Cardiac muscle cell (in vitro differentiated cells and primary cell): ENCODE measurements at regions not wholly inside any gene's neighbourhood (a gene's known extent, or its start where the extent isn't known, plus 50 kb on each side); places are given as distances from the start of the nearest gene placed in this dataset.

Experiments
- DNase-seq, 2 donors: peaks; one replicate each; pipeline versions ENCODE4 v3.0.0 to v3.0.0-alpha.2; 2010 to 2017; ENCODE audit warnings: low read depth in 1 of 2, low spot score in 1 of 2
- H3K27ac ChIP-seq: fragments of 200-600 bp; sonication (generic); 2 replicates; pipeline ENCODE4 v1.5.1; 2016
- H3K27me3 ChIP-seq: fragments of 200-600 bp; sonication (generic); 2 replicates; pipeline ENCODE4 v1.6.0; 2016; ENCODE audit warnings: control low read depth
- H3K36me3 ChIP-seq: fragments of 200-600 bp; sonication (generic); 2 replicates; pipeline ENCODE4 v1.5.1; 2016; ENCODE audit warnings: control low read depth
- H3K4me1 ChIP-seq: fragments of 200-600 bp; sonication (generic); 2 replicates; pipeline ENCODE4 v1.8.1; 2017; ENCODE audit warnings: low read depth, mild to moderate bottlenecking, mixed run types
- H3K4me3 ChIP-seq: fragments of 200-600 bp; sonication (generic); 2 replicates; pipeline ENCODE4 v1.5.1; 2016; ENCODE audit warnings: mild to moderate bottlenecking
- H3K9me3 ChIP-seq: fragments of 200-600 bp; sonication (generic); 2 replicates; pipeline ENCODE4 v1.5.1; 2017; ENCODE audit warnings: low read depth, mild to moderate bottlenecking, control low read depth
- TF ChIP-seq, protein P1 (sequence below): IDR thresholded peaks from 2 replicates; pipeline ENCODE4 v1.5.1; 2012; ENCODE audit warnings: low read depth, mild to moderate bottlenecking, low read length

DNA sequence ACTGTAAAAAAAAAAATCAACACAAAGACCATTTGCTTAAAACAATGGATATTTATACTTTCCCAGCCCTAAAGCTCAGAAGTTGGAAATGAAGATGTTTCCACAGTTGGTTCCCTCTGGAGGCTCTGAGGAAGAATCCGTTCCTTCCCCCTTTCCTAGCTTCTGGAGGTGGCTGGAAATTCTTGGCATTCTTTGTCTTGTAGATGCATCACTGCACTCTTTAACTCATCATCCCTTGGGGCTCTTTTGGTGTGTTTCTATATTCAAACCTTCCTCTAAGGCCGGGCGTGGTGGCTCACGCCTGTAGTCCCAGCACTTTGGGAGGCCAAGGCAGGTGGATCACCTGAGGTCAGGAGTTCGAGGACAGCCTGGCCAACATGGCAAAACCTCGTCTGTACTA lies 78.7 kb downstream of the VCX3A start:
- H3K4me3 ChIP-seq = no peak overlapping the region
- TF ChIP-seq, protein P1, sequence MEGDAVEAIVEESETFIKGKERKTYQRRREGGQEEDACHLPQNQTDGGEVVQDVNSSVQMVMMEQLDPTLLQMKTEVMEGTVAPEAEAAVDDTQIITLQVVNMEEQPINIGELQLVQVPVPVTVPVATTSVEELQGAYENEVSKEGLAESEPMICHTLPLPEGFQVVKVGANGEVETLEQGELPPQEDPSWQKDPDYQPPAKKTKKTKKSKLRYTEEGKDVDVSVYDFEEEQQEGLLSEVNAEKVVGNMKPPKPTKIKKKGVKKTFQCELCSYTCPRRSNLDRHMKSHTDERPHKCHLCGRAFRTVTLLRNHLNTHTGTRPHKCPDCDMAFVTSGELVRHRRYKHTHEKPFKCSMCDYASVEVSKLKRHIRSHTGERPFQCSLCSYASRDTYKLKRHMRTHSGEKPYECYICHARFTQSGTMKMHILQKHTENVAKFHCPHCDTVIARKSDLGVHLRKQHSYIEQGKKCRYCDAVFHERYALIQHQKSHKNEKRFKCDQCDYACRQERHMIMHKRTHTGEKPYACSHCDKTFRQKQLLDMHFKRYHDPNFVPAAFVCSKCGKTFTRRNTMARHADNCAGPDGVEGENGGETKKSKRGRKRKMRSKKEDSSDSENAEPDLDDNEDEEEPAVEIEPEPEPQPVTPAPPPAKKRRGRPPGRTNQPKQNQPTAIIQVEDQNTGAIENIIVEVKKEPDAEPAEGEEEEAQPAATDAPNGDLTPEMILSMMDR = no peak
- H3K9me3 ChIP-seq = no peaks in the 10 kb centered on the region
- H3K4me1 ChIP-seq = no peaks in the 10 kb centered on the region
- no peaks in the 10 kb centered on the region for H3K27me3 ChIP-seq
- DNase-seq = no peak
- no peak overlapping the region for H3K27ac ChIP-seq
- H3K36me3 ChIP-seq = no peaks in the 10 kb centered on the region

DNA sequence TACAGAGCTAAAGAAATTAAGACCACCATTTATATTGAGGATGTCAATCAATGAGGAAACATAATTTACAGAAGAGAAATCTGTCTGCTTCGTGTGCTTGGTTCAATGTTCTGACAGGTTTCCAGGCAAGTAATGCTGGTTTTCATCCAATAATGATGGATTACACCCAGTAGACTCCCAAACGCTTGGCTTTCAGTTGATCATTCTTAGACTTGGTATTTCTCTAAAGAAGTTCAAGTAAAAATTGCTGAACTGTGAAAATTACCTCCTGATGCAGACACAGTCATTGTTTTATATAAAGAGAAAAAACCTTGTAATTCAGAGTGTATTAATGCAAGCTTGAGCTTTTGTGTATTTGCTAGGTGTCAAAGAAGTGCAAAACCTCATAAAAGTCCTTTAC lies 85.0 kb downstream of the VCX3A start:
- H3K36me3 ChIP-seq = no peaks in the 10 kb centered on the region

DNA sequence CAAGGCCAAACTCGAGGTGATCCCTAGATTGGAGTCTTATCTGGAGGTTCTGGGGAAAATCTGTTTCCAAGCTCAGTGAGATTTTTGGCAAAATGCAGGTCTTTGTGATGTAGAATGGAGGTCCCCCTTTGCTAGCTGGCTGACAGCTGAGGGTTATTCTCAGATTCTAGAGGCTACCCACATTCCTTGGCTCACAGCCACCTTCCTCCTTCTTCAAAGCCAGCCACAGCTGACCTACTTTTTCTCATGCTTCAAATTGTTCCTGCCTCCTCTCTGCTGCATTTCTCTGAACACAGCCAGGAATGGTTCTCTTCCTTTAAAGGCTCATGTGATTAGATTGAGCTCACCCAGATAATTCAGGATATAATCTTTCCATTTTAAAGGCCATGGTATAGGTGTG lies 86.9 kb downstream of the VCX3A start:
- no peaks in the 10 kb centered on the region for H3K4me1 ChIP-seq
- H3K9me3 ChIP-seq = no peaks in the 10 kb centered on the region
- DNase-seq = no peak
- TF ChIP-seq, protein P1 = no peak
- no peaks in the 10 kb centered on the region for H3K27me3 ChIP-seq
- H3K36me3 ChIP-seq = no peaks in the 10 kb centered on the region
- H3K27ac ChIP-seq = no peak overlapping the region
- no peak overlapping the region for H3K4me3 ChIP-seq

More for the DNA sequence above, 85.0 kb downstream of the VCX3A start:
- no peaks in the 10 kb centered on the region for H3K27me3 ChIP-seq
- H3K9me3 ChIP-seq = no peaks in the 10 kb centered on the region
- TF ChIP-seq, protein P1 = no peak
- no peak overlapping the region for H3K27ac ChIP-seq
- H3K4me3 ChIP-seq = no peak overlapping the region
- DNase-seq = no peak
- H3K4me1 ChIP-seq = no peaks in the 10 kb centered on the region

DNA sequence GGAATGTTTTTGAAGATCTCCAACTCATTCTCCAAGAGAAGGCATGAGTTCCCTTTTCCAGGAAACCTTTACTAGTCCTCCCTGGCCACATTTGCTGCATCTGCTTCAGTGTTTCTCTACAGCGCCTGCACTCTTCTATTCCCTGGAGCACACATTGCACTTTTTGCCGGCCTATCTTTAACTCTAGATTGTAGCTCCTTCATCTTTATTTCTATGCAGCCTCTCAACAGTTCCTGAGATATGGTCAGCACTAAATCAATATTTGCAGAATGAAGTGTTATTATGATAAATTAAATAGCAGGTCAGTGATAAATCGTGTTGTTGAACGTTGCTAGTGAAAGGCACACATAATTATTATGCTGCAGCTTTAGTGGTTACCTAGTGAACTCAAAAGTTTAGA lies 88.3 kb downstream of the VCX3A start:
- no peaks in the 10 kb centered on the region for H3K36me3 ChIP-seq
- H3K27ac ChIP-seq = no peak overlapping the region
- no peaks in the 10 kb centered on the region for H3K9me3 ChIP-seq
- DNase-seq = no peak
- no peak overlapping the region for H3K4me3 ChIP-seq
- no peaks in the 10 kb centered on the region for H3K27me3 ChIP-seq
- H3K4me1 ChIP-seq = no peaks in the 10 kb centered on the region
- TF ChIP-seq, protein P1 = no peak

DNA sequence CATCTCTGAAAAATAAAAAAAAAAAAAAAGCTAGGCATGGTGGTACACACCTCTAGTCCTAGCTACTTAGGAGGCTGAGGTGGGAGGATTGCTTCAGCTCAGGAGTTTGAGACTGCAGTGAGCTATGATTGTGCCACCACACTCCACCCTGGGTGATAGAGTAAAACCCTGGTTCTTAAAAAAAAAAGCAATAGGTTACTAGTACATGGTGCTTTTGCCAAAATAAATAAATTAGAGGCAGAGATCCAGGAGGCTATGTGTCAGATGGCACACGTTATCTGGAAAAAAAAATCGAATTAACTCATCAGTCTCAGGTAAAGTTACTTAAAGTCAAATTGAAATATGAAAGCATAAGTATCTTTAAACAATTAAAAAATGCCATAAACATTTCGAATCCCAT lies 94.3 kb downstream of the VCX3A start:
- no peaks in the 10 kb centered on the region for H3K4me1 ChIP-seq
- H3K9me3 ChIP-seq = no peaks in the 10 kb centered on the region
- no peaks in the 10 kb centered on the region for H3K27me3 ChIP-seq
- TF ChIP-seq, protein P1 = no peak
- H3K36me3 ChIP-seq = no peaks in the 10 kb centered on the region
- no peak overlapping the region for H3K27ac ChIP-seq
- DNase-seq = no peak
- no peak overlapping the region for H3K4me3 ChIP-seq

DNA sequence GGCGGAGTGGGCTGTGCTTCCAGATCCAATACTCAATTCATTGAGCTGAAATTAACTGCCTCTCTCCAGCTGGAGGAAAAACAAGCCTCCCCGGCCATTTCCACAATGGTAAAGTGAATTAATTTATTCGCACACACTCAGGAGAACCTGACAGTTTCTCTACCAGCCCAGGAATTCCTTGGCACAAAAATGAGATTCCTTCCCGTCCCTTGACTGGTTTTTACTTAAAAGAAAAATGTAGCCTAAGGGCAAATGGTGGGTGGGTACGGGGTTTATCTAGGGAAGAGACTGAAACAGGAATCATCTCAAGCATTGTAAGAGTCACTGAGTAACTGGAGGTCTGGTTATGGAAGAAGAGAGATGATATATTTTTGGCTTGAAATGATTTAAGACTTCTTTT lies 102.7 kb downstream of the VCX3A start:
- TF ChIP-seq, protein P1 = no peak
- Histone ChIP-seq H3K27me3 (no peaks in the 10 kb centered on the region), H3K4me1 (no peaks in the 10 kb centered on the region), H3K27ac (no peak overlapping the region), H3K4me3 (no peak overlapping the region), H3K9me3 (no peaks in the 10 kb centered on the region), H3K36me3 (no peaks in the 10 kb centered on the region)
- no peak for DNase-seq
